BJ (cell line): ENCODE measurements at regions not wholly inside any gene's neighbourhood (a gene's known extent, or its start where the extent isn't known, plus 50 kb on each side); places are given as distances from the start of the nearest gene placed in this dataset. TPM values are rescaled to one million over a fixed set of nuclear protein-coding genes. Genes with fewer than 3 reads are reported as not detected.
"Not testable (repeated sequence)": the region's sequence is repeated elsewhere in the genome, so short reads cannot be mapped to it uniquely, and the experiment has no call there.

ENCODE experiments used
- CTCF ChIA-PET: fragments of 350-600 bp; formaldehyde crosslinking; extraction: SDS; loops from one replicate; lab custom pipeline; 2021; ENCODE audit warnings: antibody characterized with exemption, inconsistent platforms; lab: Yijun Ruan, JAX
- POLR2A ChIA-PET: fragments of 300-600 bp; sonication (Branson Sonifier 250); formaldehyde crosslinking; extraction: SDS; loops from one replicate; lab custom pipeline; 2021; ENCODE audit warnings: antibody characterized with exemption; lab: Charles Lee
- DNase-seq: peaks from one replicate; pipeline ENCODE4 v3.0.0-alpha.2; 2011; ENCODE audit warnings: low read depth
- H3K27me3 ChIP-seq: 2 replicates; pipeline ENCODE4 v1.6.0; 2011; ENCODE audit warnings: low read length; ENCODE audit not compliant: control insufficient read depth, insufficient read depth
- H3K36me3 ChIP-seq: 2 replicates; pipeline ENCODE4 v1.5.1; 2011; ENCODE audit warnings: low read length; ENCODE audit not compliant: control insufficient read depth, insufficient read depth
- H3K4me3 ChIP-seq: 2 replicates; pipeline ENCODE4 v1.5.1; 2011; ENCODE audit warnings: low read depth, mild to moderate bottlenecking, control low read depth, low read length
- small RNA-seq: library from RNA; depleted of rRNA; stranded (forward); fragments of <200 nt; gene quantifications from one replicate; pipeline ENCODE3, GENCODE V24; 2012; ENCODE audit warnings: low replicate concordance, low read depth; ENCODE audit not compliant: insufficient read length
- TF ChIP-seq, protein P1 (sequence below): IDR thresholded peaks from 2 replicates; pipeline ENCODE4 v1.5.1; 2011; ENCODE audit warnings: low read depth, mild to moderate bottlenecking, control low read depth, inconsistent platforms, low read length, moderate library complexity; ENCODE audit not compliant: insufficient read depth

- Histone ChIP-seq H3K4me3 (no peak overlapping the region), H3K36me3 (no peaks in the 10 kb centered on the region), H3K27me3 (no peaks in the 10 kb centered on the region)
- POLR2A ChIA-PET: no interaction called here
- TF ChIP-seq, protein P1, sequence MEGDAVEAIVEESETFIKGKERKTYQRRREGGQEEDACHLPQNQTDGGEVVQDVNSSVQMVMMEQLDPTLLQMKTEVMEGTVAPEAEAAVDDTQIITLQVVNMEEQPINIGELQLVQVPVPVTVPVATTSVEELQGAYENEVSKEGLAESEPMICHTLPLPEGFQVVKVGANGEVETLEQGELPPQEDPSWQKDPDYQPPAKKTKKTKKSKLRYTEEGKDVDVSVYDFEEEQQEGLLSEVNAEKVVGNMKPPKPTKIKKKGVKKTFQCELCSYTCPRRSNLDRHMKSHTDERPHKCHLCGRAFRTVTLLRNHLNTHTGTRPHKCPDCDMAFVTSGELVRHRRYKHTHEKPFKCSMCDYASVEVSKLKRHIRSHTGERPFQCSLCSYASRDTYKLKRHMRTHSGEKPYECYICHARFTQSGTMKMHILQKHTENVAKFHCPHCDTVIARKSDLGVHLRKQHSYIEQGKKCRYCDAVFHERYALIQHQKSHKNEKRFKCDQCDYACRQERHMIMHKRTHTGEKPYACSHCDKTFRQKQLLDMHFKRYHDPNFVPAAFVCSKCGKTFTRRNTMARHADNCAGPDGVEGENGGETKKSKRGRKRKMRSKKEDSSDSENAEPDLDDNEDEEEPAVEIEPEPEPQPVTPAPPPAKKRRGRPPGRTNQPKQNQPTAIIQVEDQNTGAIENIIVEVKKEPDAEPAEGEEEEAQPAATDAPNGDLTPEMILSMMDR: no peak
- CTCF ChIA-PET: no interaction called here
- no peak for DNase-seq
Observed at GRCh38 chr2:94776036-94776435, 95.2 kb upstream of the TEKT4 start.

DNA sequence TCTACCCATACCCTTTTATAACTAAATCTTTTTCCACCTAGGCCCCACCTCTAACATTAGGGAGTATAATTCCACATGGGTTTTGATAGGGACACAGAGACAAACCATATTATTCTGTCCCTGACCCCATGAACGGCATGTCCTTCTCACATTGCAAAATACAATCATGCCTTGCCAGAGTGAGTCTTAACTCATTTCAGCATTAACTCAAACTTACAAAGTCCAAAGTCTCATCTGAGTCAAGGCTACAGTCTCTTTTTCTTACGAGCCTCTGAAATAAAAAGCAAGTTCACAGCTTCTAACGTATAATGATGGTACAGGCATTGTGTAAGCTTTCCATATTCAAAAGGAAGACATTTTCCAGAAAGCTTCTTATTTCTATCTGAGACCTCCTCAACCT is 86.1 kb upstream of the TEKT4 start:
- DNase-seq, POLR2A ChIA-PET, H3K27me3 ChIP-seq, H3K36me3 ChIP-seq, H3K4me3 ChIP-seq: not testable (repeated sequence)
- CTCF ChIA-PET: interaction anchor here (0.6 kb wide), 1 partner anchor 19 kb away, joined by 3 read pairs; no protein-coding TSS in a partner anchor

DNA sequence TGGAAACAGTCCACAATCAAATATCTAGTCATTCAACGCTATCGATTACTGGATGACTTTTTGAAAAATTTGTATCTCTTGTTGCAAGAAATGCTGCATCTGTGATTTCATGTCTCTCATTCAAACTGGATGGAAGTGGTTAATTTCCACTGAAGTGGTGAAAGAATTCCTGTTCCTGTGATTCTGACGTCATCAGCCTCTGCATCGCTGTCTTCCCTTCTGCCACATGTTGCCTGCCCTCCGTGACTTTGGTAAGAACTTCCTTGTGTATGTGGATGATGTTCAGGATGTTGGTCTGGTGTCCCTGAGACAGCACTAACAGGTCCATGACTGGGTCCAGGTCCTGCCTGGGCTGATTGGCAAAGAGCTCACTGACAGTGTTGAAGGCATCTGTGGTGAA is 84.8 kb upstream of the TEKT4 start:
- H3K4me3 ChIP-seq, H3K36me3 ChIP-seq, DNase-seq, POLR2A ChIA-PET, CTCF ChIA-PET, H3K27me3 ChIP-seq: not testable (repeated sequence)

DNA sequence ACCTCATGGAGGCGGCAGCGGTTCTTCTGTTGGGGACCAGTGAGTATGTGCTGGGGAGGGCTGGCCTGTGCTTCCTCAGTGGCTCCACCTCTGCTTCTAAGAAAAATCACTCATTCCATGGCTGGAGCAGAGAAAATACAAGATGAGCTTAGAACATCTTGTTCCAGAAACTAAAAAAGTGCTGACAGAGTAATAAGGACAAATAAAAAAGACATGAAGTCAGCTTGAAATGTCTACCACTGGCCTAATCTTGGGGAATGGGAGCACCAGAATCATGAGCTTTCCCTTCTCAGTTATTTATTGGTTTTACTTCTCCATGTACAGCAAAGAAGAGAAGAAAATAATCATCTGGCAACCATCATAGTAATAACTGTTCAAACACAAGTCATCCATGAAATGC is 81.1 kb upstream of the TEKT4 start:
- POLR2A ChIA-PET, H3K4me3 ChIP-seq, CTCF ChIA-PET, DNase-seq, H3K36me3 ChIP-seq, H3K27me3 ChIP-seq: not testable (repeated sequence)

DNA sequence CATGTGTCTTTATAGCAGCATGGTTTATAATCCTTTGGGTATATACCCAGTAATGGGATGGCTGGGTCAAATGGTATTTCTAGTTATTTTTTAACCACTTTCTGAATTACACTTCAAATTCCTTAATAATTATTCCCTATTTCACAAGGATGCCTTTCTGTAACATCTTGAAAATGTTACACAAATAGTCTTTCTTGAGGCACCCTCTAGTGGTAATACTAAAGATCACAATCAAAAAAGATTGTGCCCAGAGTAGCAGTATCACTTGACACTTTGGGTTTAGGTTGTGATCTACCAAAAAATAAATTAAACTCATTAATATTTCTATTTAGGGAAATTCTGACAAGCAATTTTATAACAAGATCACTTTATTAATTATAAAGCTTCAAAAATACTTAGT is 74.0 kb upstream of the TEKT4 start:
- H3K27me3 ChIP-seq, CTCF ChIA-PET, H3K4me3 ChIP-seq, DNase-seq, H3K36me3 ChIP-seq, POLR2A ChIA-PET: not testable (repeated sequence)
- TF ChIP-seq, protein P1: peak; percentile 48

Small RNA genes lying in the stretch of these regions (small RNA-seq; reads per million reads assigned to genes)
- not detected for gene CNN2P11
